ENCODE measurements at regions not wholly inside any gene's neighbourhood (a gene's known extent, or its start where the extent isn't known, plus 50 kb on each side); places are given as distances from the start of the nearest gene placed in this dataset.

DNA sequence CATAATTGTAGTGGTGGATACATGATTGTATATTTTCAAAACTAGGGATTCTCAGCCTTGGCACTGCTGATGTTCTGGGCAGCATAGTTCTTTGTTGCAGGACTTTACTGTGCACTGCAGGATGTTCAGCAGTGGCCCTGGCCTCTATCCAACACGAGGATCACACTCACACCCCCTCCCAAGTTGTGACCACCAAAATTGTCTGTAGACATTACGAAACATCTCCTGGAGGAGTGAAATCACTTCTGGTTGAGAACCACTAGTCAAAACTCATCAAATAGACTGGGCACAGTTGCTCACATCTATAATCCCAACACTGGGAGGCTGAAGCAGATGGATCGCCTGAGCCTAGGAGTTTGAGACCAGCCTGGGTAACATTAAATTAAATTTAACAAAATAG is 123.1 kb upstream of the CDYL start:
- TF ChIP-seq, protein P1, sequence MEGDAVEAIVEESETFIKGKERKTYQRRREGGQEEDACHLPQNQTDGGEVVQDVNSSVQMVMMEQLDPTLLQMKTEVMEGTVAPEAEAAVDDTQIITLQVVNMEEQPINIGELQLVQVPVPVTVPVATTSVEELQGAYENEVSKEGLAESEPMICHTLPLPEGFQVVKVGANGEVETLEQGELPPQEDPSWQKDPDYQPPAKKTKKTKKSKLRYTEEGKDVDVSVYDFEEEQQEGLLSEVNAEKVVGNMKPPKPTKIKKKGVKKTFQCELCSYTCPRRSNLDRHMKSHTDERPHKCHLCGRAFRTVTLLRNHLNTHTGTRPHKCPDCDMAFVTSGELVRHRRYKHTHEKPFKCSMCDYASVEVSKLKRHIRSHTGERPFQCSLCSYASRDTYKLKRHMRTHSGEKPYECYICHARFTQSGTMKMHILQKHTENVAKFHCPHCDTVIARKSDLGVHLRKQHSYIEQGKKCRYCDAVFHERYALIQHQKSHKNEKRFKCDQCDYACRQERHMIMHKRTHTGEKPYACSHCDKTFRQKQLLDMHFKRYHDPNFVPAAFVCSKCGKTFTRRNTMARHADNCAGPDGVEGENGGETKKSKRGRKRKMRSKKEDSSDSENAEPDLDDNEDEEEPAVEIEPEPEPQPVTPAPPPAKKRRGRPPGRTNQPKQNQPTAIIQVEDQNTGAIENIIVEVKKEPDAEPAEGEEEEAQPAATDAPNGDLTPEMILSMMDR (IDR thresholded peaks at IDR 0.05), result no peak
- DNase-seq (ENCODE audit: extremely low spot score, unreplicated experiment), result peak; percentile 42
- no peak overlapping the region for H3K4me3 Mint-ChIP-seq (ENCODE audit: unreplicated experiment)
- H3K27ac Mint-ChIP-seq (ENCODE audit: unreplicated experiment), result no peak overlapping the region
- peaks cover 5% of the 10 kb centered on the region for H3K36me3 Mint-ChIP-seq (ENCODE audit: unreplicated experiment)
- peaks cover 23% of the 10 kb centered on the region for H3K27me3 Mint-ChIP-seq (ENCODE audit: unreplicated experiment)
- H3K9me3 Mint-ChIP-seq (ENCODE audit: unreplicated experiment), result peaks cover 5% of the 10 kb centered on the region
- H3K4me1 Mint-ChIP-seq (ENCODE audit: unreplicated experiment), result no peaks in the 10 kb centered on the region

DNA sequence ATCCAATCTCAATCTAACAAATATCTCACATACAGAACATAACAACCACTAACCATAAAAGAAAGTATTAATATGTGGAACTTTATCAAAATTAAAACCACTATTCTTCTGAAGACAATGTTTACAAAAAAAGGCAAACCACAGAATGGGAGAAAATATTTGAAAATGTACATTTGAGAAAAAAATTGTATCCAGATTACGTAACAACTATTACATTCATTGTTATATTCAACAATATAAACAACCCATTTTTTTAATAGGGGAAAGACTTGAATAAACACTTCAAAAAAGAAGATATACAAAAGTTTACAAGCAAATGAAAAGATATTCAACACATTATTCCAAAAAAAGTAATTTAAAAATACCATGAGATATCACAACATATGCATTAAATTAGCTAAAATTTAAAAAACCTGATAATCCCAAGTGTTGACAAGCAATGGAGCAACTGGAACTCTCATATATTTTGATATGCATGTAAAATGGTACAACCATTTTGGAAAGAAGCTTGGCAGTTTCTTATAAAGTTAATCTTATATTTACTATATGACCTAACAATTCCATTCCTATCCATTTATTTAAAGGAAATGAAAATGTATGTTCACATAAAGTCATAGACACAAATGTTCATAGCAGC is 124.3 kb upstream of the CDYL start:
- Mint-ChIP-seq H3K27ac (ENCODE audit: unreplicated experiment) (no peak overlapping the region), H3K4me3 (ENCODE audit: unreplicated experiment) (no peak overlapping the region), H3K36me3 (ENCODE audit: unreplicated experiment) (peaks cover 7% of the 10 kb centered on the region), H3K9me3 (ENCODE audit: unreplicated experiment) (peaks cover 5% of the 10 kb centered on the region), H3K27me3 (ENCODE audit: unreplicated experiment) (peaks cover 20% of the 10 kb centered on the region), H3K4me1 (ENCODE audit: unreplicated experiment) (peaks cover 8% of the 10 kb centered on the region)
- TF ChIP-seq, protein P1 (IDR thresholded peaks at IDR 0.05), result no peak
- DNase-seq (ENCODE audit: extremely low spot score, unreplicated experiment), result no peak

DNA sequence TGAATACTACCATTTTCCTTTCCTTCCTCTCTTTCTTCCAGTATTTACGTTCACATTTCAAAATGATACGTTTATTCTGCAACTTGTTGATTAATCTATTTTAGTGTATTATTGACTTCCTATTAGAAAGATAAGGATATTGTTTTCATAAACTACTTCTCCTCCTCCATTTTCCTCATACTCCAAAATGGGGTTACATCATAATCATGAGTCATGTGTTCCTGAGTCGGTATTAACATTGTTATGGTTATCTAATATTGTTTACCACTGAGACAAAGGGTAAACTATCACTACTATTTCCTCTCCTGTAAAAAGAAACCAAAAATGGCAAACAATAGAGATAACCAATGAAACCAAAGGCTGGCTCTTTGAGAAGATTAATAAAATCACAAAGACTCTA is 126.5 kb upstream of the CDYL start:
- Mint-ChIP-seq H3K27me3 (ENCODE audit: unreplicated experiment) (peaks cover 12% of the 10 kb centered on the region), H3K4me3 (ENCODE audit: unreplicated experiment) (no peak overlapping the region), H3K9me3 (ENCODE audit: unreplicated experiment) (peaks cover 5% of the 10 kb centered on the region), H3K36me3 (ENCODE audit: unreplicated experiment) (peaks cover 7% of the 10 kb centered on the region), H3K27ac (ENCODE audit: unreplicated experiment) (no peak overlapping the region), H3K4me1 (ENCODE audit: unreplicated experiment) (peaks cover 8% of the 10 kb centered on the region)
- TF ChIP-seq, protein P1 (IDR thresholded peaks at IDR 0.05), result no peak
- no peak for DNase-seq (ENCODE audit: extremely low spot score, unreplicated experiment)

DNA sequence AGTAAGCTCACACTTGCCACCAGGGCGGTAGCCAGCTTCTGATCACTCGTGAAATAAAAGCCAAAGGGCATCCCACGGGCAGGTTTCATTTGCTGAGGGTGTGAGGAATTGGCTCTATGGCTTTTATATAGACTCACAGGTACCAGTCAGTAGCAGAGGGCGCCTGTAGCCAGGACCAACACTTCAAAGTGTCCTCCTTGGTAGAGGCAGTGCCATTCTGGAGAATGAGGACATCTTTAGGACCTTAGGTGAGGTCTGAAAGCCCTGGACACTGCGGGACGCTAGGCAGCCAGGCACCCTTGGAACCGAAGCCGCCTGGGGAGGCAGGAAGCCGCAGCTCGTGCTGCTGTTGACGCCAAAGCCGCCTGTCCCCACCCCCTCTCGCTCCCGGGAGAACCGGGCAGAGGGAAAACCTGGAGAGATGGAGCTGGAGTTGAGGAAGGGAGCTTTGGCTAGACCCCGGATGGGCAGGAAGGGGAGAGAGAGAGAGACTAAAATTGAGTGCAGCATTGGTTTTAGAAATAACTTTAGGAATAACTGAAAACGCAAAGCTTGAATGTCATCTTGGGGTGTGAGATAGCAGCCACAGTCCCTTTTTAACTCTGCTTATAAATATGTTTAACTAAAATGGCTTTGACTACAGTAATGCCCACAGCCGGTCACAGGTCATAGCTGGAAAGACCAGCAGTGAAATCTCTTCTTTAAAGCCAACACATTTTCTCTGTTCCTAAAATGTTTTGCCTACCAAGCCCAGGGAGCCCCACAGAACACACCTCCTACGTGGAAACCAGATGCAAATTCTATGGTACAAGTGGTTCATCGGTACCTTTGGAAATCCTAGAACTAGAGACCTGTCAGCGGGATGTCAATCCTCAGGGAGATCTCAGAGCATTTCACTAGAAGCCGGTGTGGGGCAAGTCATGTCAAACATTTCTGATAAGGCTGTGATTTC is 128.5 kb upstream of the CDYL start:
- Mint-ChIP-seq H3K4me3 (ENCODE audit: unreplicated experiment) (peak overlapping the region; percentile 73), H3K27ac (ENCODE audit: unreplicated experiment) (no peak overlapping the region), H3K36me3 (ENCODE audit: unreplicated experiment) (peaks cover 7% of the 10 kb centered on the region), H3K4me1 (ENCODE audit: unreplicated experiment) (peaks cover 8% of the 10 kb centered on the region), H3K27me3 (ENCODE audit: unreplicated experiment) (peaks cover 9% of the 10 kb centered on the region), H3K9me3 (ENCODE audit: unreplicated experiment) (peaks cover 5% of the 10 kb centered on the region)
- peak; percentile 85 for DNase-seq (ENCODE audit: extremely low spot score, unreplicated experiment)
- TF ChIP-seq, protein P1 (IDR thresholded peaks at IDR 0.05), result no peak
